GM12878 (cell line): ENCODE measurements at regions not wholly inside any gene's neighbourhood (a gene's known extent, or its start where the extent isn't known, plus 50 kb on each side); places are given as distances from the start of the nearest gene placed in this dataset.

ENCODE experiments used
- ATAC-seq: fragments of 200-7000 bp; cut with Tn5 transposase; 3 replicates; pipeline ENCODE4 v1.9.1; 2020; ENCODE audit warnings: mild to moderate bottlenecking, moderate library complexity
- BruUV-seq: library from RNA; stranded (reverse); fragments of 400-500 nt; replicated peaks from 2 replicates; lab custom pipeline; 2021; lab: Mats Ljungman, UMichigan
- CTCF ChIA-PET: fragments of 300-600 bp; sonication (Branson Sonifier 250); formaldehyde crosslinking; extraction: SDS; loops from one replicate; lab custom pipeline; 2021; ENCODE audit warnings: inconsistent platforms; lab: Yijun Ruan, JAX
- POLR2A ChIA-PET: fragments of 350-600 bp; formaldehyde crosslinking; extraction: SDS; loops from one replicate; lab custom pipeline; 2021; ENCODE audit warnings: inconsistent platforms; lab: Charles Lee
- RAD21 ChIA-PET: fragments of 300-600 bp; sonication (Branson Sonifier 250); formaldehyde crosslinking; loops from one replicate; lab custom pipeline; 2023; ENCODE audit warnings: antibody characterized with exemption; ENCODE audit not compliant: unreplicated experiment; lab: Charles Lee
- SMC1A ChIA-PET: fragments of 300-600 bp; sonication (Branson Sonifier 250); formaldehyde crosslinking; loops from one replicate; lab custom pipeline; 2023; ENCODE audit not compliant: unreplicated experiment, uncharacterized antibody; lab: Charles Lee
- DNase-seq: peaks from one replicate; pipeline ENCODE4 v3.0.0-alpha.2; 2011; ENCODE audit warnings: low read depth, low spot score
- FAIRE-seq: peaks from 3 replicates; lab custom pipeline; 2011; peaks lifted over from hg19 to GRCh38; lab: Jason Lieb, UNC
- H2AFZ ChIP-seq: 2 replicates; pipeline ENCODE4 v1.6.0; 2011; ENCODE audit warnings: low read depth, low read length, control low read depth; ENCODE audit not compliant: control insufficient read depth
- H3K27ac ChIP-seq: 2 replicates; pipeline ENCODE4 v1.5.1; 2011; ENCODE audit warnings: control low read depth; ENCODE audit not compliant: control insufficient read depth, insufficient read depth
- H3K27me3 ChIP-seq, 2 experiments: replicated peaks in 1 of 2; 2 replicates each; pipeline versions ENCODE4 v1.6.0 to v1.6.1; 2011; ENCODE audit warnings: low read length in 1 of 2; ENCODE audit not compliant: control insufficient read depth in 2 of 2, insufficient read depth in 2 of 2
- H3K36me3 ChIP-seq, 2 experiments: 2 replicates each; pipeline ENCODE4 v1.5.1; 2011; ENCODE audit warnings: low read length in 1 of 2; ENCODE audit not compliant: control insufficient read depth in 2 of 2, insufficient read depth in 2 of 2
- H3K4me1 ChIP-seq: 2 replicates; pipeline ENCODE4 v1.6.1; 2011; ENCODE audit warnings: mild to moderate bottlenecking, low read length, moderate library complexity, mixed read lengths; ENCODE audit not compliant: control insufficient read depth, insufficient read depth
- H3K4me2 ChIP-seq: 2 replicates; pipeline ENCODE4 v1.6.0; 2011; ENCODE audit warnings: control low read depth; ENCODE audit not compliant: control insufficient read depth, insufficient read depth
- H3K4me3 ChIP-seq: fragments of 200-600 bp; sonication (generic); 2 replicates; pipeline ENCODE4 v1.5.1; 2016
- H3K79me2 ChIP-seq: 2 replicates; pipeline ENCODE4 v1.6.0; 2011; ENCODE audit warnings: low read length; ENCODE audit not compliant: control insufficient read depth, insufficient read depth
- H3K9ac ChIP-seq: 2 replicates; pipeline ENCODE4 v1.8.0; 2011; ENCODE audit warnings: low read length, control low read depth, mixed read lengths; ENCODE audit not compliant: control insufficient read depth, insufficient read depth
- H3K9me3 ChIP-seq: replicated peaks from 3 replicates; pipeline ENCODE4 v1.5.1; 2011; ENCODE audit warnings: mild to moderate bottlenecking, low read length; ENCODE audit not compliant: control insufficient read depth, insufficient read depth
- H4K20me1 ChIP-seq: 2 replicates; pipeline ENCODE4 v1.6.0; 2011; ENCODE audit not compliant: control insufficient read depth, insufficient read depth
- LARP7 ChIP-seq: fragments of 450-650 bp; IDR thresholded peaks from 2 replicates; pipeline ENCODE4 v1.6.1; 2017; ENCODE audit warnings: mild to moderate bottlenecking
- MEF2A ChIP-seq: IDR thresholded peaks from 2 replicates; pipeline ENCODE4 v1.6.1; 2011; ENCODE audit warnings: low read depth, mild to moderate bottlenecking, low read length, moderate library complexity; ENCODE audit not compliant: insufficient read depth
- MYB ChIP-seq: fragments of 150-350 bp; IDR thresholded peaks from 2 replicates; pipeline ENCODE4 v1.6.1; 2014; ENCODE audit warnings: mild to moderate bottlenecking, low read depth, low read length, borderline replicate concordance
- NFIC ChIP-seq: IDR thresholded peaks from 2 replicates; pipeline ENCODE4 v1.6.1; 2012; ENCODE audit warnings: low read depth, mild to moderate bottlenecking, inconsistent platforms, low read length, moderate library complexity
- NFYA ChIP-seq: IDR thresholded peaks from 2 replicates; pipeline ENCODE4 v1.6.1; 2011; ENCODE audit warnings: low read depth, mild to moderate bottlenecking, low read length, improper control_type of control experiment, borderline replicate concordance
- NKRF ChIP-seq: fragments of 450-650 bp; conservative IDR thresholded peaks from 2 replicates; pipeline ENCODE4 v1.6.1; 2017; ENCODE audit warnings: mild to moderate bottlenecking, moderate library complexity
- NRF1 ChIP-seq: conservative IDR thresholded peaks from 2 replicates; pipeline ENCODE4 v1.6.1; 2011; ENCODE audit warnings: mild to moderate bottlenecking, low read depth, low read length, improper control_type of control experiment
- PAX8 ChIP-seq: fragments of 450-650 bp; IDR thresholded peaks from 2 replicates; pipeline ENCODE4 v1.6.1; 2017; ENCODE audit warnings: mild to moderate bottlenecking, moderate library complexity
- POLR2AphosphoS2 ChIP-seq: IDR thresholded peaks from 2 replicates; pipeline ENCODE4 v1.6.1; 2011; ENCODE audit warnings: low read depth, mild to moderate bottlenecking, low read length, improper control_type of control experiment, moderate library complexity
- POLR2AphosphoS5 ChIP-seq: IDR thresholded peaks from 2 replicates; pipeline ENCODE4 v1.6.1; 2011; ENCODE audit warnings: mild to moderate bottlenecking, low read length, inconsistent platforms
- SMAD5 ChIP-seq: IDR thresholded peaks from 2 replicates; pipeline ENCODE4 v1.6.1; 2016; ENCODE audit warnings: antibody characterized with exemption, low read depth
- SREBF1 ChIP-seq: IDR thresholded peaks from 2 replicates; pipeline ENCODE4 v1.6.1; 2012; ENCODE audit warnings: mild to moderate bottlenecking, low read length
- ZBED1 ChIP-seq: IDR thresholded peaks from 2 replicates; pipeline ENCODE4 v1.6.1; 2016; ENCODE audit warnings: borderline replicate concordance
- ZBTB11 ChIP-seq: fragments of 450-650 bp; formaldehyde crosslinking; IDR thresholded peaks from 2 replicates; pipeline ENCODE4 v1.5.0; 2022; ENCODE audit warnings: mild to moderate bottlenecking, missing genetic modification characterization
- ZZZ3 ChIP-seq: IDR thresholded peaks from 2 replicates; pipeline ENCODE4 v1.6.1; 2011; ENCODE audit warnings: low read depth; ENCODE audit not compliant: control insufficient read depth, insufficient read length
- WGBS: methylation state at CpG from one replicate; pipeline ENCODE4 v1.1.6; 2016; ENCODE audit warnings: low lambda C conversion rate; ENCODE audit not compliant: insufficient replicate concordance, insufficient coverage; ENCODE audit errors: missing lambda C conversion rate; 5-methylcytosine and 5-hydroxymethylcytosine counted together
- in situ Hi-C: fragments of 300-500 bp; cut with MboI; formaldehyde crosslinking; loops from 9 replicates; pipeline ENCODE4 v1.14.3; 2018; ENCODE audit warnings: mixed read lengths
- intact Hi-C: fragments of 100-400 bp; cut with micrococcal nuclease; formaldehyde crosslinking; loops from one replicate; pipeline ENCODE4 v1.14.2; 2022; ENCODE audit not compliant: unreplicated experiment
- TF ChIP-seq, protein P1 (sequence below): IDR thresholded peaks from 2 replicates; pipeline ENCODE4 v1.6.1; 2012; ENCODE audit warnings: low read depth, low read length, improper control_type of control experiment

GRCh38 chr6:132877003-132877402 lies 62.6 kb downstream of the RPS12 start (continued):
- TF ChIP-seq NKRF: no peak
- no peak for TF ChIP-seq SMAD5
- TF ChIP-seq NRF1: no peak
- TF ChIP-seq PAX8: no peak
- TF ChIP-seq ZBED1: no peak
- no peak for TF ChIP-seq LARP7
- TF ChIP-seq, protein P1, sequence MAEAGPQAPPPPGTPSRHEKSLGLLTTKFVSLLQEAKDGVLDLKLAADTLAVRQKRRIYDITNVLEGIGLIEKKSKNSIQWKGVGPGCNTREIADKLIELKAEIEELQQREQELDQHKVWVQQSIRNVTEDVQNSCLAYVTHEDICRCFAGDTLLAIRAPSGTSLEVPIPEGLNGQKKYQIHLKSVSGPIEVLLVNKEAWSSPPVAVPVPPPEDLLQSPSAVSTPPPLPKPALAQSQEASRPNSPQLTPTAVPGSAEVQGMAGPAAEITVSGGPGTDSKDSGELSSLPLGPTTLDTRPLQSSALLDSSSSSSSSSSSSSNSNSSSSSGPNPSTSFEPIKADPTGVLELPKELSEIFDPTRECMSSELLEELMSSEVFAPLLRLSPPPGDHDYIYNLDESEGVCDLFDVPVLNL: no peak
- TF ChIP-seq, all 136 proteins: peak for 0

DNA sequence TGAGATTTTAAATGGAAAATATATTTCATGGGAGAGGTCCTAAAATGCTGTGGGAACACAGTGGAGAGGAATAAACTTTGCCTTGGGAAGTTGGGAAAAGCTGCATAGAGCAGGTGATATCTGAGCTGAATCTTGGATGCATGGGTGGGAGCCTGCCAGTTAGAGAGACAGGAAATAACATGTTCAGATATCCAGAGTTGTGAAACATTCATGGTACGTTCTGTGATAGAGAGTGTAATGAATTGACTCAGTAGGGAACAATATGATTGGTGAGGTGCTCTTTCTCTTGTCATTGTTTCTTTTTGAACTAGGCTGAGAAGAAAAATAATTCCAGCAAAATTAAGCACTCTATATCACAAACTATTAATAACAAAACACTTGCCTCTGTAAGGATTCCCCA lies 72.8 kb downstream of the RPS12 start:
- Histone ChIP-seq H3K79me2 (no peaks in the 10 kb centered on the region), H3K9me3 (no peaks in the 10 kb centered on the region), H3K4me3 (no peak overlapping the region), H3K9ac (no peak overlapping the region), H3K4me1 (no peaks in the 10 kb centered on the region), H3K27ac (no peak overlapping the region), H4K20me1 (no peaks in the 10 kb centered on the region), H3K27me3 (no peaks in the 10 kb centered on the region; a peak in 1 of 4 replicates), H3K36me3 (no peaks in the 10 kb centered on the region), H2AFZ (no peak overlapping the region), H3K4me2 (no peak overlapping the region)
- intact Hi-C loops (no loop called here), in situ Hi-C loops (no loop called here)
- ATAC-seq: no peak
- whole genome bisulfite sequencing: 8% methylated on average over 1 of the region's 1 CpG
- BruUV-seq: no TSS peak
- SMC1A ChIA-PET: no interaction called here
- no peak for FAIRE-seq
- no peak for DNase-seq
- CTCF ChIA-PET: interaction anchor here (0.6 kb wide), 1 partner anchor 64 kb away, joined by 3 read pairs; no protein-coding TSS in a partner anchor
- POLR2A ChIA-PET: no interaction called here
- RAD21 ChIA-PET: no interaction called here
- TF ChIP-seq MYB: no peak
- TF ChIP-seq NFYA: no peak
- TF ChIP-seq POLR2AphosphoS5: no peak
- TF ChIP-seq NKRF: no peak
- no peak for TF ChIP-seq NFIC
- TF ChIP-seq MEF2A: no peak
- TF ChIP-seq ZZZ3: no peak
- no peak for TF ChIP-seq SREBF1
- TF ChIP-seq POLR2AphosphoS2: no peak
- TF ChIP-seq ZBTB11 (CRISPR knock-in tag): no peak
